ENCODE measurements at regions not wholly inside any gene's neighbourhood (a gene's known extent, or its start where the extent isn't known, plus 50 kb on each side); places are given as distances from the start of the nearest gene placed in this dataset.
"Not testable (repeated sequence)": the region's sequence is repeated elsewhere in the genome, so short reads cannot be mapped to it uniquely, and the experiment has no call there.

GRCh38 chr13:109271555-109272541 is 514.5 kb downstream of the IRS2 start:
- peak; percentile 53 for DNase-seq

GRCh38 chr13:109271061-109271460 is 515.3 kb downstream of the IRS2 start:
- DNase-seq, result no peak

GRCh38 chr13:109269381-109269780 is 517.0 kb downstream of the IRS2 start:
- not testable (repeated sequence) for DNase-seq

GRCh38 chr13:109268492-109268891 is 517.9 kb downstream of the IRS2 start:
- not testable (repeated sequence) for DNase-seq

GRCh38 chr13:109267400-109267799 is 519.0 kb downstream of the IRS2 start:
- not testable (repeated sequence) for DNase-seq

GRCh38 chr13:109265438-109265742 is 521.0 kb downstream of the IRS2 start:
- DNase-seq, result not testable (repeated sequence)

GRCh38 chr13:109264603-109265437 is 521.6 kb downstream of the IRS2 start:
- DNase-seq, result peak; percentile 29

- DNase-seq, result not testable (repeated sequence)
Observed at GRCh38 chr13:109257761-109258157, 528.6 kb downstream of the IRS2 start.

Data from T1000 (cell line).